ENCODE measurements at regions not wholly inside any gene's neighbourhood (a gene's known extent, or its start where the extent isn't known, plus 50 kb on each side); places are given as distances from the start of the nearest gene placed in this dataset.

- TF ChIP-seq CTCF (IDR thresholded peaks at IDR 0.05) (no peak), POLR2A (IDR thresholded peaks at IDR 0.05) (no peak), EP300 (IDR thresholded peaks at IDR 0.05) (no peak), POLR2AphosphoS5 (IDR thresholded peaks at IDR 0.05) (no peak)
These were observed 615.6 kb downstream of the ZNF608 start for GRCh38 chr5:124130816-124131215.
